HL-60 (cell line): ENCODE measurements at regions not wholly inside any gene's neighbourhood (a gene's known extent, or its start where the extent isn't known, plus 50 kb on each side); places are given as distances from the start of the nearest gene placed in this dataset.

ENCODE experiments used
- GABPA ChIP-seq: IDR thresholded peaks from 2 replicates; pipeline ENCODE4 v1.6.1; 2012; ENCODE audit warnings: low read depth
- POLR2AphosphoS5 ChIP-seq: IDR thresholded peaks from 2 replicates; pipeline ENCODE4 v1.6.1; 2012; ENCODE audit warnings: low read depth
- TF ChIP-seq, protein P1 (sequence below): IDR thresholded peaks from one replicate; pipeline ENCODE4 v1.5.1; 2011; ENCODE audit warnings: low read length, control low read depth, inconsistent platforms; ENCODE audit not compliant: insufficient read depth
- TF ChIP-seq, protein P2 (sequence below): IDR thresholded peaks from 2 replicates; pipeline ENCODE4 v1.6.1; 2012; ENCODE audit warnings: low read depth; ENCODE audit not compliant: insufficient replicate concordance

DNA sequence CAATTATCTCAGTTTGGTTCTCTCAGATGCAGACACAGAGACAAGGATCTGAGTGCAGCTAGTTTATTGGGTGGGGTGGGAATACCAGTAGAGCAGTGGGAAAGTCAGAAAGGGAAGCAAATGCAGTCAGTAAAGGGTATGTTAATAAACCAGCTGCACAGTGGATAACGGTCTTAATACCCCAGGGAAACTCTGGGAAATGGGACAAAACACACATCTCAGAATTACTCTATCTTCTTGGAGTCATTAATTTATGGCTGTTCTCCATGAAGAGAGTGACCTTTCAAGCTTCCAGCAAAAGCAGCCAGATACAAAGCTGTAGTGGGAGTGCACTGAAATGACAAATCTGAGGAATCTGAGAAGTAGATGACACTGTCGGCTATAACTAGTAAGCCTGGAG lies 73.3 kb upstream of the NALF2 start:
- TF ChIP-seq POLR2AphosphoS5 (no peak), GABPA (no peak)
- TF ChIP-seq, protein P1, sequence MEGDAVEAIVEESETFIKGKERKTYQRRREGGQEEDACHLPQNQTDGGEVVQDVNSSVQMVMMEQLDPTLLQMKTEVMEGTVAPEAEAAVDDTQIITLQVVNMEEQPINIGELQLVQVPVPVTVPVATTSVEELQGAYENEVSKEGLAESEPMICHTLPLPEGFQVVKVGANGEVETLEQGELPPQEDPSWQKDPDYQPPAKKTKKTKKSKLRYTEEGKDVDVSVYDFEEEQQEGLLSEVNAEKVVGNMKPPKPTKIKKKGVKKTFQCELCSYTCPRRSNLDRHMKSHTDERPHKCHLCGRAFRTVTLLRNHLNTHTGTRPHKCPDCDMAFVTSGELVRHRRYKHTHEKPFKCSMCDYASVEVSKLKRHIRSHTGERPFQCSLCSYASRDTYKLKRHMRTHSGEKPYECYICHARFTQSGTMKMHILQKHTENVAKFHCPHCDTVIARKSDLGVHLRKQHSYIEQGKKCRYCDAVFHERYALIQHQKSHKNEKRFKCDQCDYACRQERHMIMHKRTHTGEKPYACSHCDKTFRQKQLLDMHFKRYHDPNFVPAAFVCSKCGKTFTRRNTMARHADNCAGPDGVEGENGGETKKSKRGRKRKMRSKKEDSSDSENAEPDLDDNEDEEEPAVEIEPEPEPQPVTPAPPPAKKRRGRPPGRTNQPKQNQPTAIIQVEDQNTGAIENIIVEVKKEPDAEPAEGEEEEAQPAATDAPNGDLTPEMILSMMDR: no peak
- TF ChIP-seq, protein P2, sequence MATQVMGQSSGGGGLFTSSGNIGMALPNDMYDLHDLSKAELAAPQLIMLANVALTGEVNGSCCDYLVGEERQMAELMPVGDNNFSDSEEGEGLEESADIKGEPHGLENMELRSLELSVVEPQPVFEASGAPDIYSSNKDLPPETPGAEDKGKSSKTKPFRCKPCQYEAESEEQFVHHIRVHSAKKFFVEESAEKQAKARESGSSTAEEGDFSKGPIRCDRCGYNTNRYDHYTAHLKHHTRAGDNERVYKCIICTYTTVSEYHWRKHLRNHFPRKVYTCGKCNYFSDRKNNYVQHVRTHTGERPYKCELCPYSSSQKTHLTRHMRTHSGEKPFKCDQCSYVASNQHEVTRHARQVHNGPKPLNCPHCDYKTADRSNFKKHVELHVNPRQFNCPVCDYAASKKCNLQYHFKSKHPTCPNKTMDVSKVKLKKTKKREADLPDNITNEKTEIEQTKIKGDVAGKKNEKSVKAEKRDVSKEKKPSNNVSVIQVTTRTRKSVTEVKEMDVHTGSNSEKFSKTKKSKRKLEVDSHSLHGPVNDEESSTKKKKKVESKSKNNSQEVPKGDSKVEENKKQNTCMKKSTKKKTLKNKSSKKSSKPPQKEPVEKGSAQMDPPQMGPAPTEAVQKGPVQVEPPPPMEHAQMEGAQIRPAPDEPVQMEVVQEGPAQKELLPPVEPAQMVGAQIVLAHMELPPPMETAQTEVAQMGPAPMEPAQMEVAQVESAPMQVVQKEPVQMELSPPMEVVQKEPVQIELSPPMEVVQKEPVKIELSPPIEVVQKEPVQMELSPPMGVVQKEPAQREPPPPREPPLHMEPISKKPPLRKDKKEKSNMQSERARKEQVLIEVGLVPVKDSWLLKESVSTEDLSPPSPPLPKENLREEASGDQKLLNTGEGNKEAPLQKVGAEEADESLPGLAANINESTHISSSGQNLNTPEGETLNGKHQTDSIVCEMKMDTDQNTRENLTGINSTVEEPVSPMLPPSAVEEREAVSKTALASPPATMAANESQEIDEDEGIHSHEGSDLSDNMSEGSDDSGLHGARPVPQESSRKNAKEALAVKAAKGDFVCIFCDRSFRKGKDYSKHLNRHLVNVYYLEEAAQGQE: no peak
